H1 (cell line): ENCODE measurements at regions not wholly inside any gene's neighbourhood (a gene's known extent, or its start where the extent isn't known, plus 50 kb on each side); places are given as distances from the start of the nearest gene placed in this dataset.

Source experiments
- CTCF ChIA-PET: fragments of 300-600 bp; sonication (Branson Sonifier 250); formaldehyde crosslinking; loops from one replicate; lab custom pipeline; 2021; ENCODE audit not compliant: partially characterized antibody; lab: Charles Lee
- POLR2A ChIA-PET: fragments of 300-600 bp; sonication (Branson Sonifier 250); formaldehyde crosslinking; loops from one replicate; lab custom pipeline; 2021; ENCODE audit warnings: inconsistent platforms; ENCODE audit not compliant: partially characterized antibody; lab: Charles Lee
- DNase-seq, 2 experiments: peaks; one replicate each; pipeline versions ENCODE4 v3.0.0 to v3.0.0-alpha.2; 2010 to 2022; ENCODE audit warnings: low spot score in 2 of 2, low read depth in 1 of 2, mixed read lengths in 1 of 2
- FAIRE-seq: peaks from 2 replicates; lab custom pipeline; 2011; peaks lifted over from hg19 to GRCh38; lab: Jason Lieb, UNC
- H2AFZ ChIP-seq: 2 replicates; pipeline ENCODE4 v1.8.1; 2012; ENCODE audit warnings: low read length, inconsistent platforms
- H2AK5ac ChIP-seq: 2 replicates; pipeline ENCODE4 v1.6.1; 2013; ENCODE audit warnings: low read depth, low read length
- H2BK120ac ChIP-seq: replicated peaks from 2 replicates; pipeline ENCODE3; 2013; ENCODE audit warnings: low read depth, low read length, inconsistent platforms
- H2BK12ac ChIP-seq: 2 replicates; pipeline ENCODE4 v1.6.1; 2013; ENCODE audit warnings: low read depth, low read length
- H2BK15ac ChIP-seq: 2 replicates; pipeline ENCODE4 v1.6.1; 2013; ENCODE audit warnings: low read length
- H2BK20ac ChIP-seq: 2 replicates; pipeline ENCODE4 v1.6.1; 2013; ENCODE audit warnings: low read length
- H2BK5ac ChIP-seq: 2 replicates; pipeline ENCODE4 v1.6.1; 2013; ENCODE audit warnings: low read depth, low read length
- H3K14ac ChIP-seq: 2 replicates; pipeline ENCODE4 v1.6.1; 2013; ENCODE audit warnings: inconsistent platforms; ENCODE audit not compliant: insufficient read length
- H3K18ac ChIP-seq: 2 replicates; pipeline ENCODE4 v1.6.1; 2013; ENCODE audit warnings: low read length; ENCODE audit errors: extremely low read depth
- H3K23ac ChIP-seq: 2 replicates; pipeline ENCODE4 v1.6.1; 2013; ENCODE audit warnings: inconsistent platforms; ENCODE audit not compliant: insufficient read length
- H3K23me2 ChIP-seq: 2 replicates; pipeline ENCODE4 v1.6.1; 2013; ENCODE audit warnings: low read depth, low read length
- H3K27ac ChIP-seq: 2 replicates; pipeline ENCODE4 v1.6.1; 2011; ENCODE audit warnings: low read depth, low read length, inconsistent platforms
- H3K27me3 ChIP-seq, 4 experiments: replicated peaks in 1 of 4; 1 replicate in 1 of 4; 2 replicates in 3 of 4; pipeline versions ENCODE4 v1.6.1 to v1.8.1; 2011 to 2013; ENCODE audit warnings: low read length in 3 of 4, mild to moderate bottlenecking in 3 of 4, inconsistent platforms in 2 of 4, mixed read lengths in 2 of 4, moderate library complexity in 1 of 4; ENCODE audit not compliant: control insufficient read depth in 3 of 4, insufficient read depth in 3 of 4; ENCODE audit errors: extremely low read depth in 1 of 4
- H3K36me3 ChIP-seq, 4 experiments: 2 replicates each; pipeline versions ENCODE4 v1.6.1 to v1.8.1; 2011 to 2013; ENCODE audit warnings: mild to moderate bottlenecking in 4 of 4, low read length in 3 of 4, moderate library complexity in 2 of 4, control low read depth in 1 of 4, inconsistent platforms in 1 of 4; ENCODE audit not compliant: insufficient read depth in 4 of 4, control insufficient read depth in 2 of 4
- H3K4ac ChIP-seq: replicated peaks from 2 replicates; pipeline ENCODE3; 2013; ENCODE audit warnings: low read length, low read depth, mixed read lengths, inconsistent platforms; ENCODE audit not compliant: insufficient read length
- H3K4me1 ChIP-seq, 4 experiments: replicated peaks in 1 of 4; 1 replicate in 1 of 4; 2 replicates in 3 of 4; pipeline versions ENCODE4 v1.6.1 to v1.8.1; 2011 to 2013; ENCODE audit warnings: low read length in 3 of 4, inconsistent platforms in 2 of 4, mixed read lengths in 1 of 4; ENCODE audit not compliant: insufficient read depth in 4 of 4, control insufficient read depth in 3 of 4
- H3K4me2 ChIP-seq, 2 experiments: 2 replicates each; pipeline versions ENCODE4 v1.6.1 to v1.8.1; 2011 to 2013; ENCODE audit warnings: low read depth in 2 of 2, low read length in 2 of 2, control low read depth in 1 of 2, inconsistent platforms in 1 of 2, mild to moderate bottlenecking in 1 of 2; ENCODE audit not compliant: insufficient read depth in 1 of 2
- H3K4me3 ChIP-seq, 4 experiments: fragments of 200-600, 300-600 bp in 1 of 4; sonication (generic), shearing (Covaris generic), sonication (Bioruptor Twin) in 1 of 4; 2 replicates each; pipeline versions ENCODE4 v1.5.1 to v1.8.1; 2011 to 2016; ENCODE audit warnings: low read length in 4 of 4, low read depth in 3 of 4, control low read depth in 2 of 4, inconsistent platforms in 2 of 4, mild to moderate bottlenecking in 2 of 4, mixed read lengths in 1 of 4, moderate library complexity in 1 of 4; ENCODE audit not compliant: insufficient read depth in 2 of 4; ENCODE audit errors: extremely low read depth in 1 of 4
- H3K56ac ChIP-seq: replicated peaks from 2 replicates; pipeline ENCODE3; 2013; ENCODE audit warnings: low read depth, mild to moderate bottlenecking, mixed read lengths, low read length, inconsistent platforms; ENCODE audit not compliant: insufficient read length
- H3K79me1 ChIP-seq: 2 replicates; pipeline ENCODE4 v1.6.1; 2013; ENCODE audit warnings: low read depth, low read length, control low read depth
- H3K79me2 ChIP-seq, 2 experiments: 2 replicates each; pipeline versions ENCODE4 v1.6.1 to v1.8.1; 2012 to 2013; ENCODE audit warnings: low read length in 2 of 2, mild to moderate bottlenecking in 2 of 2, inconsistent platforms in 1 of 2; ENCODE audit not compliant: insufficient read depth in 2 of 2, control insufficient read depth in 1 of 2
- H3K9ac ChIP-seq, 4 experiments: replicated peaks in 1 of 4; 1 replicate in 1 of 4; 2 replicates in 3 of 4; pipeline versions ENCODE4 v1.6.1 to v1.8.1; 2011 to 2013; ENCODE audit warnings: low read depth in 3 of 4, low read length in 3 of 4, control low read depth in 2 of 4, mild to moderate bottlenecking in 2 of 4, moderate library complexity in 2 of 4, inconsistent platforms in 1 of 4; ENCODE audit errors: extremely low read depth in 1 of 4
- H3K9me3 ChIP-seq, 2 experiments: 2 replicates each; pipeline versions ENCODE4 v1.6.1 to v1.8.1; 2012 to 2013; ENCODE audit warnings: mild to moderate bottlenecking in 2 of 2, moderate library complexity in 2 of 2, control low read depth in 1 of 2, inconsistent platforms in 1 of 2, low read depth in 1 of 2, low read length in 1 of 2, mixed read lengths in 1 of 2; ENCODE audit not compliant: insufficient read depth in 2 of 2
- H4K20me1 ChIP-seq, 2 experiments: replicated peaks in 1 of 2; 2 replicates each; pipeline versions ENCODE3 to v1.8.1; 2011 to 2013; ENCODE audit warnings: inconsistent platforms in 2 of 2, low read length in 2 of 2, mild to moderate bottlenecking in 1 of 2; ENCODE audit not compliant: insufficient read depth in 2 of 2, control insufficient read depth in 1 of 2
- H4K5ac ChIP-seq: 2 replicates; pipeline ENCODE4 v1.6.1; 2013; ENCODE audit warnings: low read length, low read depth, mixed read lengths, inconsistent platforms; ENCODE audit not compliant: insufficient read length
- H4K8ac ChIP-seq: 2 replicates; pipeline ENCODE4 v1.8.0; 2013; ENCODE audit warnings: mild to moderate bottlenecking, moderate library complexity, low read length, inconsistent platforms; ENCODE audit not compliant: insufficient read depth; ENCODE audit errors: extremely low read depth
- H4K91ac ChIP-seq: replicated peaks from 2 replicates; pipeline ENCODE3; 2013; ENCODE audit warnings: low read length, mixed read lengths, inconsistent platforms; ENCODE audit not compliant: insufficient read length
- BACH1 ChIP-seq: IDR thresholded peaks from 2 replicates; pipeline ENCODE4 v1.6.1; 2012; ENCODE audit warnings: low read length, improper control_type of control experiment
- CBX5 ChIP-seq: fragments of 300-800, 300-1000 bp; sonication (generic); IDR thresholded peaks from 2 replicates; pipeline ENCODE4 v1.7.1; 2016; ENCODE audit warnings: antibody characterized with exemption, low read length, low read depth
- GTF2F1 ChIP-seq: IDR thresholded peaks from 2 replicates; pipeline ENCODE4 v1.6.1; 2012; ENCODE audit warnings: low read depth, low read length, improper control_type of control experiment, borderline replicate concordance
- MAFK ChIP-seq: IDR thresholded peaks from 2 replicates; pipeline ENCODE4 v1.6.1; 2012; ENCODE audit warnings: low read depth, mild to moderate bottlenecking, improper control_type of control experiment, low read length
- RAD21 ChIP-seq, 2 experiments: IDR thresholded peaks in 1 of 2; conservative IDR thresholded peaks in 1 of 2; 2 replicates each; pipeline ENCODE4 v1.6.1; 2011; ENCODE audit warnings: low read depth in 2 of 2, low read length in 2 of 2, improper control_type of control experiment in 1 of 2, inconsistent platforms in 1 of 2, mild to moderate bottlenecking in 1 of 2, moderate library complexity in 1 of 2
- SIX5 ChIP-seq: IDR thresholded peaks from 2 replicates; pipeline ENCODE4 v1.6.1; 2011; ENCODE audit warnings: mild to moderate bottlenecking, low read depth, low read length
- SP1 ChIP-seq: IDR thresholded peaks from 2 replicates; pipeline ENCODE4 v1.6.1; 2011; ENCODE audit warnings: low read depth, low read length
- SRF ChIP-seq: IDR thresholded peaks from 2 replicates; pipeline ENCODE4 v1.6.1; 2011; ENCODE audit warnings: mild to moderate bottlenecking, low read depth, low read length, moderate library complexity
- TAF1 ChIP-seq: IDR thresholded peaks from 2 replicates; pipeline ENCODE4 v1.6.1; 2011; ENCODE audit warnings: mild to moderate bottlenecking, low read depth, low read length
- WGBS, 2 experiments: shearing (Covaris generic) in 1 of 2; methylation state at CpG; one replicate each; pipeline versions ENCODE4 v1.1.6 to v1.1.7; 2013 to 2015; ENCODE audit warnings: low lambda C conversion rate in 2 of 2, mixed read lengths in 2 of 2, inconsistent platforms in 1 of 2, low coverage in 1 of 2, missing lambda C conversion rate in 1 of 2; ENCODE audit not compliant: insufficient replicate concordance in 2 of 2, insufficient coverage in 1 of 2, insufficient read length in 1 of 2; ENCODE audit errors: extremely low coverage in 1 of 2, missing lambda C conversion rate in 1 of 2; 5-methylcytosine and 5-hydroxymethylcytosine counted together
- TF ChIP-seq, protein P1 (sequence below): IDR thresholded peaks from 2 replicates; pipeline ENCODE4 v1.6.1; 2011; ENCODE audit warnings: low read length, improper control_type of control experiment

GRCh38 chr3:167113035-167113830 is 266.9 kb downstream of the ZBBX start:
- CTCF ChIA-PET: interaction anchor here (1.0 kb wide), 1 partner anchor 81 kb away, joined by 4 read pairs; no protein-coding TSS in a partner anchor
- no peak overlapping the region for H3K23ac ChIP-seq
- no peak overlapping the region for H2BK20ac ChIP-seq
- no peaks in the 10 kb centered on the region for H3K79me1 ChIP-seq
- H3K9ac ChIP-seq: no peak overlapping the region
- H2BK12ac ChIP-seq: no peak overlapping the region
- H3K56ac ChIP-seq: no peak overlapping the region
- no peaks in the 10 kb centered on the region for H3K36me3 ChIP-seq
- no peak for DNase-seq
- H4K8ac ChIP-seq: no peak overlapping the region
- no peak overlapping the region for H3K4me3 ChIP-seq
- no peak overlapping the region for H3K4ac ChIP-seq
- WGBS, 2 experiments: 94% methylated on average over 12 of the region's 12 CpGs; no CpG with 5 or more reads in 1 of the 2 experiments
- H3K27me3 ChIP-seq: no peaks in the 10 kb centered on the region
- H2BK120ac ChIP-seq: no peak overlapping the region
- no peak overlapping the region for H3K14ac ChIP-seq
- peak overlapping the region; percentile 33; the same call in 1 of the 2 replicates for H2AFZ ChIP-seq
- peaks cover 0 to 1% of the 10 kb centered on the region in 2 experiments for H4K20me1 ChIP-seq
- no peak overlapping the region for H4K5ac ChIP-seq
- H2AK5ac ChIP-seq: no peak overlapping the region
- H3K4me2 ChIP-seq: no peak overlapping the region
- H2BK5ac ChIP-seq: no peak overlapping the region
- no peaks in the 10 kb centered on the region for H3K23me2 ChIP-seq
- H2BK15ac ChIP-seq: peak overlapping the region; percentile 18; the same call in 1 of the 2 replicates
- H3K27ac ChIP-seq: no peak overlapping the region
- no peak overlapping the region for H4K91ac ChIP-seq
- no peak overlapping the region for H3K18ac ChIP-seq
- H3K79me2 ChIP-seq: no peaks in the 10 kb centered on the region
- POLR2A ChIA-PET: no interaction called here
- H3K4me1 ChIP-seq: peaks cover 0 to 3% (median 3%) of the 10 kb centered on the region in 4 experiments; a peak in 2 of 7 replicates
- no peak for FAIRE-seq
- H3K9me3 ChIP-seq: no peaks in the 10 kb centered on the region
- TF ChIP-seq BACH1: no peak
- no peak for TF ChIP-seq SIX5
- TF ChIP-seq CBX5: no peak
- no peak for TF ChIP-seq GTF2F1
- no peak for TF ChIP-seq TAF1
- TF ChIP-seq MAFK: no peak
- no peak for TF ChIP-seq SP1
- no peak for TF ChIP-seq RAD21 (IDR thresholded peaks at IDR 0.05 in 1 of 2, conservative IDR thresholded peaks at IDR 0.05 in 1 of 2; ENCODE audit: low read depth in 2 of 2, low read length in 2 of 2)
- TF ChIP-seq, protein P1, sequence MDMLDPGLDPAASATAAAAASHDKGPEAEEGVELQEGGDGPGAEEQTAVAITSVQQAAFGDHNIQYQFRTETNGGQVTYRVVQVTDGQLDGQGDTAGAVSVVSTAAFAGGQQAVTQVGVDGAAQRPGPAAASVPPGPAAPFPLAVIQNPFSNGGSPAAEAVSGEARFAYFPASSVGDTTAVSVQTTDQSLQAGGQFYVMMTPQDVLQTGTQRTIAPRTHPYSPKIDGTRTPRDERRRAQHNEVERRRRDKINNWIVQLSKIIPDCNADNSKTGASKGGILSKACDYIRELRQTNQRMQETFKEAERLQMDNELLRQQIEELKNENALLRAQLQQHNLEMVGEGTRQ: no peak
- no peak for TF ChIP-seq SRF
